ENCODE measurements at regions not wholly inside any gene's neighbourhood (a gene's known extent, or its start where the extent isn't known, plus 50 kb on each side); places are given as distances from the start of the nearest gene placed in this dataset.

GRCh38 chr1:87179851-87180519 is 148.7 kb upstream of the LMO4 start (continued):
- TF ChIP-seq RBM17 (IDR thresholded peaks at IDR 0.05; ENCODE audit: borderline replicate concordance, low read depth, low read length): no peak
- peak; percentile 28; the same call in 1 of the 2 replicates for TF ChIP-seq ELF1 (tag; IDR thresholded peaks at IDR 0.05)
- no peak for TF ChIP-seq CSDE1 (IDR thresholded peaks at IDR 0.05)
- no peak for TF ChIP-seq SNIP1 (IDR thresholded peaks at IDR 0.05; ENCODE audit: low read depth)
- peak in 1 of 2 experiments; percentile 89; a peak in 2 of 4 replicates for TF ChIP-seq HDAC1 (IDR thresholded peaks at IDR 0.05)
- TF ChIP-seq ZNF165 (CRISPR knock-in tag; IDR thresholded peaks at IDR 0.05; ENCODE audit: borderline replicate concordance): no peak
- no peak for TF ChIP-seq NONO (IDR thresholded peaks at IDR 0.05; ENCODE audit: low read depth in 2 of 2, low read length in 1 of 2)
- TF ChIP-seq MGA (IDR thresholded peaks at IDR 0.05): no peak
- TF ChIP-seq, protein P1, sequence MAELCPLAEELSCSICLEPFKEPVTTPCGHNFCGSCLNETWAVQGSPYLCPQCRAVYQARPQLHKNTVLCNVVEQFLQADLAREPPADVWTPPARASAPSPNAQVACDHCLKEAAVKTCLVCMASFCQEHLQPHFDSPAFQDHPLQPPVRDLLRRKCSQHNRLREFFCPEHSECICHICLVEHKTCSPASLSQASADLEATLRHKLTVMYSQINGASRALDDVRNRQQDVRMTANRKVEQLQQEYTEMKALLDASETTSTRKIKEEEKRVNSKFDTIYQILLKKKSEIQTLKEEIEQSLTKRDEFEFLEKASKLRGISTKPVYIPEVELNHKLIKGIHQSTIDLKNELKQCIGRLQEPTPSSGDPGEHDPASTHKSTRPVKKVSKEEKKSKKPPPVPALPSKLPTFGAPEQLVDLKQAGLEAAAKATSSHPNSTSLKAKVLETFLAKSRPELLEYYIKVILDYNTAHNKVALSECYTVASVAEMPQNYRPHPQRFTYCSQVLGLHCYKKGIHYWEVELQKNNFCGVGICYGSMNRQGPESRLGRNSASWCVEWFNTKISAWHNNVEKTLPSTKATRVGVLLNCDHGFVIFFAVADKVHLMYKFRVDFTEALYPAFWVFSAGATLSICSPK (IDR thresholded peaks at IDR 0.05; ENCODE audit: borderline replicate concordance): no peak
- no peak for TF ChIP-seq CTCFL (IDR thresholded peaks at IDR 0.05; ENCODE audit: borderline replicate concordance, insufficient read depth, low read depth, low read length, poor library complexity, severe bottlenecking)
- no peak for TF ChIP-seq RBM15 (IDR thresholded peaks at IDR 0.05; ENCODE audit: insufficient read depth, low read length)
- peak; percentile 91 to 93 for TF ChIP-seq KDM1A (IDR thresholded peaks at IDR 0.05)
